ENCODE measurements at regions not wholly inside any gene's neighbourhood (a gene's known extent, or its start where the extent isn't known, plus 50 kb on each side); places are given as distances from the start of the nearest gene placed in this dataset.

- no peak for TF ChIP-seq CTCF (IDR thresholded peaks at IDR 0.05; ENCODE audit: low read length)
- no peak for TF ChIP-seq EZH2 (optimal IDR thresholded peaks at IDR 0.05; ENCODE audit: low read depth, low read length)
- TF ChIP-seq EZH2phosphoT487 (IDR thresholded peaks at IDR 0.05; ENCODE audit: low read length), result no peak
These were observed 337.9 kb upstream of the JAG1 start for GRCh38 chr20:11011653-11012052.
